Neural progenitor cell (in vitro differentiated cells): ENCODE measurements at regions not wholly inside any gene's neighbourhood (a gene's known extent, or its start where the extent isn't known, plus 50 kb on each side); places are given as distances from the start of the nearest gene placed in this dataset.

ENCODE experiments used
- CTCF ChIP-seq: fragments of 200-600 bp; sonication (generic); IDR thresholded peaks from 2 replicates; pipeline ENCODE4 v1.5.1; 2017; ENCODE audit warnings: antibody characterized with exemption, mild to moderate bottlenecking
- EZH2 ChIP-seq: fragments of 200-600 bp; sonication (generic); IDR thresholded peaks from 2 replicates; pipeline ENCODE4 v1.6.1; 2017; ENCODE audit warnings: antibody characterized with exemption, mild to moderate bottlenecking, moderate library complexity
- EZH2phosphoT487 ChIP-seq: fragments of 200-600 bp; sonication (generic); IDR thresholded peaks from 2 replicates; pipeline ENCODE4 v1.6.1; 2017; ENCODE audit warnings: antibody characterized with exemption

DNA sequence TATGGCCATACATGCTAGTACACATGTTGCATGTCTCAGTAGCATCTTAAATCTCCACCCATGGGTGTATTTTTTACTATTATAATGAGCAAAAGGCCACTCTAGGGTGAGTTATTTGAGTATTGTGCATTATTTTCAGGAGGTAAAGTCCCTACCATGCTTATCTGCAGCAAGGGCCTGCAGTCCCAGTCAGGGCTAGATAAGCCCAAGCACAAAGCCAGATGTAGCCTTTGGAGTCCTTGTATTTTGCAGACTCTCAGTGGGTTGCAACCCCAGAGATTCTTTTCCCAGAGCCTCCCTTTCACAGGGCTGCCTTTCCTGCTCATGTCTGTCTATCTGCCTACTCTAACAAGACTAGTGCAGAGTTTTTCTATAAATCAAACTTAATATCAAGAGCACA, 295.3 kb downstream of the IPO8 start:
- TF ChIP-seq CTCF (no peak), EZH2 (no peak), EZH2phosphoT487 (no peak)
